CD14-positive monocyte (primary cell): ENCODE measurements at regions not wholly inside any gene's neighbourhood (a gene's known extent, or its start where the extent isn't known, plus 50 kb on each side); places are given as distances from the start of the nearest gene placed in this dataset.

Experiments
- DNase-seq, 3 donors: peaks; one replicate each; pipeline ENCODE4 v3.0.0-alpha.2; 2011 to 2022
- H2AFZ ChIP-seq: 2 replicates; pipeline ENCODE4 v1.6.0; 2012; ENCODE audit warnings: mild to moderate bottlenecking, low read depth, low read length, inconsistent platforms; ENCODE audit not compliant: insufficient read depth, poor library complexity, severe bottlenecking
- H3K27ac ChIP-seq, 2 donors: 1 replicate in 1 of 2; 2 replicates in 1 of 2; pipeline ENCODE4 v1.5.1; 2012 to 2013; ENCODE audit warnings: low read length in 2 of 2, control low read depth in 1 of 2, inconsistent platforms in 1 of 2, low read depth in 1 of 2, mild to moderate bottlenecking in 1 of 2
- H3K27me3 ChIP-seq, 2 donors: one replicate each; pipeline versions ENCODE4 v1.6.0 to v1.6.1; 2011 to 2013; ENCODE audit warnings: low read length in 2 of 2; ENCODE audit not compliant: control insufficient read depth in 2 of 2, insufficient read depth in 2 of 2
- H3K36me3 ChIP-seq, 2 donors: replicated peaks in 1 of 2; 1 replicate in 1 of 2; 2 replicates in 1 of 2; pipeline versions ENCODE4 v1.5.1 to v1.6.1; 2012 to 2013; ENCODE audit warnings: low read length in 2 of 2, control low read depth in 1 of 2, inconsistent platforms in 1 of 2, mild to moderate bottlenecking in 1 of 2; ENCODE audit not compliant: insufficient read depth in 2 of 2, control insufficient read depth in 1 of 2
- H3K4me1 ChIP-seq, 2 donors: 1 replicate in 1 of 2; 2 replicates in 1 of 2; pipeline versions ENCODE4 v1.5.1 to v1.6.1; 2012 to 2013; ENCODE audit warnings: low read length in 2 of 2, control low read depth in 1 of 2, inconsistent platforms in 1 of 2, mild to moderate bottlenecking in 1 of 2, moderate library complexity in 1 of 2; ENCODE audit not compliant: insufficient read depth in 2 of 2, control insufficient read depth in 1 of 2
- H3K4me2 ChIP-seq: replicated peaks from 2 replicates; pipeline ENCODE3; 2012; ENCODE audit warnings: low read length, moderate library complexity, mild to moderate bottlenecking; ENCODE audit not compliant: poor library complexity, severe bottlenecking; ENCODE audit errors: extremely low read depth
- H3K4me3 ChIP-seq, 3 experiments: fragments of 200-600 bp in 1 of 3; sonication (generic) in 1 of 3; replicated peaks in 1 of 3; 1 replicate in 2 of 3; 2 replicates in 1 of 3; pipeline ENCODE4 v1.5.1; 2011 to 2013; ENCODE audit warnings: low read length in 3 of 3, mild to moderate bottlenecking in 3 of 3, control low read depth in 2 of 3, low read depth in 2 of 3, inconsistent platforms in 1 of 3, moderate library complexity in 1 of 3
- H3K79me2 ChIP-seq: 2 replicates; pipeline ENCODE4 v1.6.0; 2012; ENCODE audit warnings: mild to moderate bottlenecking, control low read depth, inconsistent platforms, low read length, moderate library complexity; ENCODE audit not compliant: insufficient read depth
- H3K9ac ChIP-seq: 2 replicates; pipeline ENCODE4 v1.6.0; 2017; ENCODE audit warnings: low read length, mild to moderate bottlenecking; ENCODE audit not compliant: insufficient read depth, poor library complexity, severe bottlenecking
- H3K9me3 ChIP-seq, 2 donors: replicated peaks in 1 of 2; 1 replicate in 1 of 2; 2 replicates in 1 of 2; pipeline versions ENCODE4 v1.5.1 to v1.6.1; 2012 to 2013; ENCODE audit warnings: low read length in 2 of 2, control low read depth in 1 of 2; ENCODE audit not compliant: control insufficient read depth in 1 of 2, insufficient read depth in 1 of 2
- H4K20me1 ChIP-seq: 2 replicates; pipeline ENCODE4 v1.6.0; 2012; ENCODE audit warnings: mild to moderate bottlenecking, low read length, control low read depth, moderate library complexity; ENCODE audit not compliant: insufficient read depth
- H3K27ac Mint-ChIP-seq, 7 donors: one replicate each; pipeline ENCODE4 v1.8.0; 2020; ENCODE audit warnings: mild to moderate bottlenecking in 7 of 7, mixed read lengths in 7 of 7, moderate library complexity in 6 of 7, inconsistent platforms in 2 of 7
- H3K27me3 Mint-ChIP-seq, 3 donors: one replicate each; pipeline ENCODE4 v1.8.0; 2021 to 2022; ENCODE audit warnings: low read depth in 3 of 3, mild to moderate bottlenecking in 3 of 3, mixed read lengths in 3 of 3, moderate library complexity in 3 of 3, inconsistent platforms in 1 of 3
- H3K36me3 Mint-ChIP-seq, 2 donors: one replicate each; pipeline ENCODE4 v1.8.0; 2020; ENCODE audit warnings: mixed read lengths in 2 of 2, inconsistent platforms in 1 of 2, mild to moderate bottlenecking in 1 of 2
- H3K4me1 Mint-ChIP-seq: one replicate; pipeline ENCODE4 v1.8.0; 2020; ENCODE audit warnings: mild to moderate bottlenecking, mixed read lengths
- H3K4me3 Mint-ChIP-seq, 2 donors: one replicate each; pipeline ENCODE4 v1.8.0; 2020; ENCODE audit warnings: mild to moderate bottlenecking in 2 of 2, mixed read lengths in 2 of 2, moderate library complexity in 1 of 2
- H3K9me3 Mint-ChIP-seq, 7 donors: one replicate each; pipeline ENCODE4 v1.8.0; 2020 to 2022; ENCODE audit warnings: mixed read lengths in 7 of 7, mild to moderate bottlenecking in 6 of 7, moderate library complexity in 6 of 7, inconsistent platforms in 2 of 7
- WGBS: methylation state at CpG from one replicate; pipeline ENCODE4 v1.1.5; 2013; ENCODE audit warnings: missing lambda C conversion rate; ENCODE audit not compliant: insufficient coverage; 5-methylcytosine and 5-hydroxymethylcytosine counted together
- intact Hi-C, 2 donors: fragments of 100-400 bp; cut with micrococcal nuclease; formaldehyde crosslinking; loops; one replicate each; pipeline versions ENCODE4 v1.15.0 to v1.15.1; 2023
- TF ChIP-seq, protein P1 (sequence below): fragments of 200-600 bp; IDR thresholded peaks from one replicate; pipeline ENCODE4 v1.8.0; 2022; ENCODE audit warnings: antibody characterized with exemption, mild to moderate bottlenecking

DNA sequence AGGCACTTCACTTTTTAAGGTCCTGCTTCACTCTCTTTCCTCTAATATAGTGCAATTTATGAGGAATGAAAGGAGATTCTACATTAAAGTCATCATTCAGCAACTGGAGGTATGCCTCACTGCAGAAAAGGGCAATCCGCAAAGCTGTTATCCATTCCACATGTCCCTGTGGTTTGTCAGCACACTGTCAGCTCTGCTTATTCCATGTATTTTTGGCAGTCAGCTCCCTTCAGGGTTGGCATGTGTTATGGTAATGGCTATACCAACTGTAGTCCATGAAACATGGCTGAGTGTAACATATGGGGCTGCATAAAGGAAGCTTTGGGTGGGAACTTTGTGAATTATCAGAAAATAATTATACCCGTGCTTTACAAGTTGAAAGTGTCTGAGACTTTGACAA is 154.1 kb downstream of the GALC start:
- intact Hi-C loops, result no loop called here
- Histone ChIP-seq H3K27ac (no peak overlapping the region), H4K20me1 (no peaks in the 10 kb centered on the region), H2AFZ (no peak overlapping the region), H3K4me2 (no peak overlapping the region), H3K9me3 (no peaks in the 10 kb centered on the region), H3K36me3 (no peaks in the 10 kb centered on the region), H3K9ac (no peak overlapping the region), H3K4me3 (no peak overlapping the region), H3K4me1 (no peaks in the 10 kb centered on the region), H3K27me3 (no peaks in the 10 kb centered on the region), H3K79me2 (no peaks in the 10 kb centered on the region)
- H3K9me3 Mint-ChIP-seq, result peaks cover 0 to 3% (median 0%) of the 10 kb centered on the region in 7 donors
- no peak overlapping the region for H3K4me3 Mint-ChIP-seq
- H3K4me1 Mint-ChIP-seq, result no peaks in the 10 kb centered on the region
- no peak overlapping the region for H3K27ac Mint-ChIP-seq
- WGBS, result no CpG with 5 or more reads among the region's 2 CpGs
- no peak for DNase-seq
- no peaks in the 10 kb centered on the region for H3K36me3 Mint-ChIP-seq
- H3K27me3 Mint-ChIP-seq, result no peaks in the 10 kb centered on the region
- TF ChIP-seq, protein P1, sequence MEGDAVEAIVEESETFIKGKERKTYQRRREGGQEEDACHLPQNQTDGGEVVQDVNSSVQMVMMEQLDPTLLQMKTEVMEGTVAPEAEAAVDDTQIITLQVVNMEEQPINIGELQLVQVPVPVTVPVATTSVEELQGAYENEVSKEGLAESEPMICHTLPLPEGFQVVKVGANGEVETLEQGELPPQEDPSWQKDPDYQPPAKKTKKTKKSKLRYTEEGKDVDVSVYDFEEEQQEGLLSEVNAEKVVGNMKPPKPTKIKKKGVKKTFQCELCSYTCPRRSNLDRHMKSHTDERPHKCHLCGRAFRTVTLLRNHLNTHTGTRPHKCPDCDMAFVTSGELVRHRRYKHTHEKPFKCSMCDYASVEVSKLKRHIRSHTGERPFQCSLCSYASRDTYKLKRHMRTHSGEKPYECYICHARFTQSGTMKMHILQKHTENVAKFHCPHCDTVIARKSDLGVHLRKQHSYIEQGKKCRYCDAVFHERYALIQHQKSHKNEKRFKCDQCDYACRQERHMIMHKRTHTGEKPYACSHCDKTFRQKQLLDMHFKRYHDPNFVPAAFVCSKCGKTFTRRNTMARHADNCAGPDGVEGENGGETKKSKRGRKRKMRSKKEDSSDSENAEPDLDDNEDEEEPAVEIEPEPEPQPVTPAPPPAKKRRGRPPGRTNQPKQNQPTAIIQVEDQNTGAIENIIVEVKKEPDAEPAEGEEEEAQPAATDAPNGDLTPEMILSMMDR, result no peak

DNA sequence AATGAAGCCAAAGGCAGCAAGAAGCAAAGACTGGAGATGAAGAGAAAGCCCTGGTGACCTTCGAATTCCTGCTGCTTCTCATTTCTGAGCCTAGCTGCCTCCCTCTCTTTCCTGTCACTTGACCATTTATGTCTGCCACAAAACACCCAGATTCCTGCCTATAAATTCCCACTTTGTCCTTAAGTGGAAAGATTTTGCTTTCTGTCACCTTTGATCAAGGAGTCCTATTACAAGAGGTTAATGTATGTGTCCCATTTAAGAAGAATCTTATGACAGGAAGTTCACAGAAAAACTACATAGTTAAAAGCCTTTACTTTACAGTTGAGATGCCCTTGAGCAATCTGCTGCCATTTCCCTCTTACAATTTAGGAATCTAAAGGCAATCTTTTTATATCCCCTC is 155.7 kb downstream of the GALC start:
- no peaks in the 10 kb centered on the region for H3K36me3 Mint-ChIP-seq

More for the DNA sequence above, 155.7 kb downstream of the GALC start:
- no peak for DNase-seq
- Mint-ChIP-seq H3K27me3 (no peaks in the 10 kb centered on the region), H3K9me3 (peaks cover 0 to 3% (median 0%) of the 10 kb centered on the region in 7 donors), H3K4me3 (no peak overlapping the region), H3K4me1 (no peaks in the 10 kb centered on the region), H3K27ac (no peak overlapping the region)
- Histone ChIP-seq H3K79me2 (no peaks in the 10 kb centered on the region), H4K20me1 (no peaks in the 10 kb centered on the region), H3K4me2 (no peak overlapping the region), H3K9ac (no peak overlapping the region), H3K4me1 (no peaks in the 10 kb centered on the region), H3K27me3 (no peaks in the 10 kb centered on the region), H3K9me3 (no peaks in the 10 kb centered on the region), H3K27ac (no peak overlapping the region), H3K4me3 (no peak overlapping the region), H2AFZ (no peak overlapping the region), H3K36me3 (no peaks in the 10 kb centered on the region)
- TF ChIP-seq, protein P1, result no peak
- intact Hi-C loops, result no loop called here
- WGBS, result no CpG with 5 or more reads among the region's 1 CpG
